OCI-LY1 (cell line): ENCODE measurements at regions not wholly inside any gene's neighbourhood (a gene's known extent, or its start where the extent isn't known, plus 50 kb on each side); places are given as distances from the start of the nearest gene placed in this dataset.

Experiments
- H2AFZ ChIP-seq: fragments of 200-600 bp; sonication (generic), shearing (Covaris generic); 2 replicates; pipeline ENCODE4 v1.6.0; 2014; ENCODE audit warnings: antibody characterized with exemption, mild to moderate bottlenecking, low read length
- H3F3A ChIP-seq: fragments of 200-600 bp; sonication (generic), shearing (Covaris generic); 2 replicates; pipeline ENCODE4 v1.6.0; 2014; ENCODE audit warnings: mild to moderate bottlenecking, antibody characterized with exemption, low read length, moderate library complexity; ENCODE audit not compliant: insufficient read depth
- H3K27ac ChIP-seq: fragments of 200-600 bp; sonication (generic); 2 replicates; pipeline ENCODE4 v1.5.1; 2014; ENCODE audit warnings: low read length, mixed run types, mild to moderate bottlenecking, low read depth; ENCODE audit not compliant: poor library complexity, severe bottlenecking
- H3K27me3 ChIP-seq: fragments of 200-600 bp; sonication (generic); 2 replicates; pipeline ENCODE4 v1.6.0; 2014; ENCODE audit warnings: antibody characterized with exemption, mild to moderate bottlenecking, low read length, moderate library complexity; ENCODE audit not compliant: insufficient read depth
- H3K36me3 ChIP-seq: fragments of 200-600 bp; sonication (generic); 2 replicates; pipeline ENCODE4 v1.6.1; 2014; ENCODE audit warnings: mild to moderate bottlenecking, antibody characterized with exemption, low read length, moderate library complexity, mixed read lengths; ENCODE audit not compliant: insufficient read depth
- H3K4me1 ChIP-seq: fragments of 200-600 bp; sonication (generic); 2 replicates; pipeline ENCODE4 v1.5.1; 2014; ENCODE audit warnings: mild to moderate bottlenecking, low read length, moderate library complexity; ENCODE audit not compliant: insufficient read depth, severe bottlenecking
- H3K4me2 ChIP-seq: fragments of 200-600 bp; sonication (generic), shearing (Covaris generic); 2 replicates; pipeline ENCODE4 v1.6.1; 2014; ENCODE audit warnings: low read length
- H3K4me3 ChIP-seq: fragments of 200-600 bp; sonication (generic); 2 replicates; pipeline ENCODE4 v1.5.1; 2014; ENCODE audit warnings: low read length, low read depth, mild to moderate bottlenecking, mixed read lengths; ENCODE audit not compliant: poor library complexity, severe bottlenecking
- H3K79me2 ChIP-seq: fragments of 200-600 bp; shearing (Covaris generic); 2 replicates; pipeline ENCODE4 v1.6.1; 2016; ENCODE audit warnings: mixed run types, low read length, mixed read lengths; ENCODE audit not compliant: insufficient read depth
- H3K9ac ChIP-seq: fragments of 200-600 bp; sonication (generic), shearing (Covaris generic); 2 replicates; pipeline ENCODE4 v1.6.1; 2014; ENCODE audit warnings: mild to moderate bottlenecking, low read length, mixed read lengths
- H3K9me2 ChIP-seq: fragments of 200-600 bp; sonication (generic), shearing (Covaris generic); 2 replicates; pipeline ENCODE4 v1.6.1; 2014; ENCODE audit warnings: low read depth, mild to moderate bottlenecking, low read length, mixed read lengths
- H3K9me3 ChIP-seq: fragments of 200-600 bp; shearing (Covaris generic); 2 replicates; pipeline ENCODE4 v1.6.1; 2014; ENCODE audit warnings: low read length, mixed read lengths
- H4K20me1 ChIP-seq: fragments of 200-600 bp; sonication (generic), shearing (Covaris generic); 2 replicates; pipeline ENCODE4 v1.6.0; 2016; ENCODE audit warnings: mild to moderate bottlenecking, low read length; ENCODE audit not compliant: insufficient read depth
- EZH2 ChIP-seq: fragments of 200-600 bp; sonication (generic), shearing (Covaris generic); IDR thresholded peaks from 2 replicates; pipeline ENCODE4 v1.8.0; 2017; ENCODE audit warnings: borderline replicate concordance, mixed run types, mild to moderate bottlenecking, antibody characterized with exemption, low read length, moderate library complexity, mixed read lengths
- TF ChIP-seq, protein P1 (sequence below): fragments of 200-600 bp; sonication (generic), shearing (Covaris generic); IDR thresholded peaks from 2 replicates; pipeline ENCODE4 v1.5.1; 2017; ENCODE audit warnings: mild to moderate bottlenecking, antibody characterized with exemption, low read length, moderate library complexity, mixed read lengths

- Histone ChIP-seq H3K27ac (no peak overlapping the region), H3K4me2 (no peak overlapping the region), H3K4me1 (no peaks in the 10 kb centered on the region), H3K27me3 (no peaks in the 10 kb centered on the region), H3K36me3 (no peaks in the 10 kb centered on the region), H4K20me1 (no peaks in the 10 kb centered on the region), H2AFZ (no peak overlapping the region), H3K9me3 (no peaks in the 10 kb centered on the region), H3F3A (no peaks in the 10 kb centered on the region), H3K9ac (no peak overlapping the region), H3K9me2 (no peaks in the 10 kb centered on the region), H3K4me3 (no peak overlapping the region), H3K79me2 (no peaks in the 10 kb centered on the region)
- no peak for TF ChIP-seq EZH2
- TF ChIP-seq, protein P1, sequence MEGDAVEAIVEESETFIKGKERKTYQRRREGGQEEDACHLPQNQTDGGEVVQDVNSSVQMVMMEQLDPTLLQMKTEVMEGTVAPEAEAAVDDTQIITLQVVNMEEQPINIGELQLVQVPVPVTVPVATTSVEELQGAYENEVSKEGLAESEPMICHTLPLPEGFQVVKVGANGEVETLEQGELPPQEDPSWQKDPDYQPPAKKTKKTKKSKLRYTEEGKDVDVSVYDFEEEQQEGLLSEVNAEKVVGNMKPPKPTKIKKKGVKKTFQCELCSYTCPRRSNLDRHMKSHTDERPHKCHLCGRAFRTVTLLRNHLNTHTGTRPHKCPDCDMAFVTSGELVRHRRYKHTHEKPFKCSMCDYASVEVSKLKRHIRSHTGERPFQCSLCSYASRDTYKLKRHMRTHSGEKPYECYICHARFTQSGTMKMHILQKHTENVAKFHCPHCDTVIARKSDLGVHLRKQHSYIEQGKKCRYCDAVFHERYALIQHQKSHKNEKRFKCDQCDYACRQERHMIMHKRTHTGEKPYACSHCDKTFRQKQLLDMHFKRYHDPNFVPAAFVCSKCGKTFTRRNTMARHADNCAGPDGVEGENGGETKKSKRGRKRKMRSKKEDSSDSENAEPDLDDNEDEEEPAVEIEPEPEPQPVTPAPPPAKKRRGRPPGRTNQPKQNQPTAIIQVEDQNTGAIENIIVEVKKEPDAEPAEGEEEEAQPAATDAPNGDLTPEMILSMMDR = no peak
These were observed 215.9 kb downstream of the CRPPA start for GRCh38 chr7:16205466-16205865.

DNA sequence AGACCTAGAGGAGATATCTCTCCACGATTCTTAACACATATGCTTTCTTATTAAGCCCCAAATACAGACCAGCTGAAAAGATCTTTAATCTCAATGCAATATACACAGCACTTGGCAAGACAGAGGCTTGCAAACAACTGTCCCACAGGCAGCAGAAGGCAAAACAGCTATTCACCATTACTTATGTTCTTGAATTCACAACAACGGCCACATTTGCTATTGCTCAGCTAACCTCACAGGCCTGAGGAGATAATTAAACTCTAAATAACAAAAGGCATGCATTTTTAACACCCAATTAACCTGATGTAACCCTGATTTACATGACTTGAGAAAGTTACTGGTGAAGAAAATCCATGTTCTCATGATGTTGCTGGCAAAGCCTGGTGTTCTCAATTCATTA, 216.4 kb downstream of the CRPPA start:
- Histone ChIP-seq H3K4me3 (no peak overlapping the region), H3K9me2 (no peaks in the 10 kb centered on the region), H3K9ac (no peak overlapping the region), H3K9me3 (no peaks in the 10 kb centered on the region), H3K27ac (no peak overlapping the region), H3K79me2 (no peaks in the 10 kb centered on the region), H3F3A (no peaks in the 10 kb centered on the region), H4K20me1 (no peaks in the 10 kb centered on the region), H3K27me3 (no peaks in the 10 kb centered on the region), H3K4me2 (no peak overlapping the region), H3K36me3 (no peaks in the 10 kb centered on the region), H3K4me1 (no peaks in the 10 kb centered on the region), H2AFZ (no peak overlapping the region)
- TF ChIP-seq EZH2 = no peak
- TF ChIP-seq, protein P1 = no peak

DNA sequence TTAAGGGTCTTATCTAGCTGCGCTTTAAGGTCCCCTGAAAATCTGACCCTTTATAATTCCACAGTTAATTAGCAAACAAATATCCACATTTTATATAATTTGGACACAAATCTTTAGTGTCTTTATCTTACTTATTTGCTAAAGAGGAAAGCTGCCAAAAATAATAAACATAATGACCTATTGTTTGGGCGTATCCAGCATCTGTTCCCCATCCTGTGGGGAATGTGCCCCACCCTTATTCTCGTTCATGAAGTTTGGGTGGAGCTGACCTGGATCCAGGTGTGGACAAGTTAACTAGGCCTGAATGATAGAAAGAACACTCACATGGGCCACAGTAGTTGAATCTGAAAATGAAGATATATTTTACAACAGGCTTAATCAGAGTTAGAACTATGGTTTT, 218.3 kb downstream of the CRPPA start:
- no peaks in the 10 kb centered on the region for H3K36me3 ChIP-seq
- H3F3A ChIP-seq = no peaks in the 10 kb centered on the region
- H3K9me3 ChIP-seq = no peaks in the 10 kb centered on the region
- TF ChIP-seq EZH2 = no peak
- TF ChIP-seq, protein P1 = no peak
- H3K79me2 ChIP-seq = no peaks in the 10 kb centered on the region
- no peaks in the 10 kb centered on the region for H3K9me2 ChIP-seq
- no peak overlapping the region for H3K4me3 ChIP-seq
- no peaks in the 10 kb centered on the region for H3K4me1 ChIP-seq
- no peak overlapping the region for H2AFZ ChIP-seq
- no peak overlapping the region for H3K9ac ChIP-seq
- H4K20me1 ChIP-seq = no peaks in the 10 kb centered on the region
- no peak overlapping the region for H3K27ac ChIP-seq
- no peaks in the 10 kb centered on the region for H3K27me3 ChIP-seq
- H3K4me2 ChIP-seq = no peak overlapping the region
